ENCODE measurements at regions not wholly inside any gene's neighbourhood (a gene's known extent, or its start where the extent isn't known, plus 50 kb on each side); places are given as distances from the start of the nearest gene placed in this dataset.

GRCh38 chr1:199753513-199753912, 274.0 kb upstream of the NR5A2 start:
- H3K79me2 ChIP-seq (ENCODE audit: low read length): no peaks in the 10 kb centered on the region
- no peaks in the 10 kb centered on the region for H4K20me1 ChIP-seq (ENCODE audit: insufficient read depth, low read length)
- no peaks in the 10 kb centered on the region for H3K9me3 ChIP-seq (ENCODE audit: insufficient read depth, low read length)
- no peaks in the 10 kb centered on the region for H3K36me3 ChIP-seq (replicated peaks; ENCODE audit: low read depth, low read length)
- no peak overlapping the region for H3K27ac ChIP-seq (ENCODE audit: low read length)
- no peak for TF ChIP-seq CTCF (IDR thresholded peaks at IDR 0.05; ENCODE audit: low read depth, low read length)
- no peak for TF ChIP-seq EZH2phosphoT487 (IDR thresholded peaks at IDR 0.05; ENCODE audit: low read depth)
- no peaks in the 10 kb centered on the region for H3K4me1 ChIP-seq (ENCODE audit: low read length)
- H3K4me2 ChIP-seq (ENCODE audit: low read length): no peak overlapping the region
- no peak overlapping the region for H3K4me3 ChIP-seq (ENCODE audit: low read length)
- no peak overlapping the region for H3K9ac ChIP-seq (ENCODE audit: low read length)
- peaks cover 27% of the 10 kb centered on the region for H3K27me3 ChIP-seq (ENCODE audit: low read depth, low read length)
- H2AFZ ChIP-seq (ENCODE audit: low read depth, low read length): no peak overlapping the region

GRCh38 chr1:199756066-199756465, 271.4 kb upstream of the NR5A2 start:
- TF ChIP-seq EZH2phosphoT487 (IDR thresholded peaks at IDR 0.05; ENCODE audit: low read depth) (no peak), CTCF (IDR thresholded peaks at IDR 0.05; ENCODE audit: low read depth, low read length) (no peak)
- Histone ChIP-seq H3K27ac (ENCODE audit: low read length) (no peak overlapping the region), H2AFZ (ENCODE audit: low read depth, low read length) (no peak overlapping the region), H3K9ac (ENCODE audit: low read length) (no peak overlapping the region), H4K20me1 (ENCODE audit: insufficient read depth, low read length) (no peaks in the 10 kb centered on the region), H3K27me3 (ENCODE audit: low read depth, low read length) (peaks cover 32% of the 10 kb centered on the region), H3K79me2 (ENCODE audit: low read length) (no peaks in the 10 kb centered on the region), H3K4me1 (ENCODE audit: low read length) (no peaks in the 10 kb centered on the region), H3K4me3 (ENCODE audit: low read length) (no peak overlapping the region), H3K36me3 (replicated peaks; ENCODE audit: low read depth, low read length) (no peaks in the 10 kb centered on the region), H3K9me3 (ENCODE audit: insufficient read depth, low read length) (no peaks in the 10 kb centered on the region), H3K4me2 (ENCODE audit: low read length) (no peak overlapping the region)

- Histone ChIP-seq H3K27me3 (ENCODE audit: low read depth, low read length) (peaks cover 25% of the 10 kb centered on the region), H3K9me3 (ENCODE audit: insufficient read depth, low read length) (no peaks in the 10 kb centered on the region), H3K4me1 (ENCODE audit: low read length) (no peaks in the 10 kb centered on the region), H3K4me3 (ENCODE audit: low read length) (no peak overlapping the region), H3K36me3 (replicated peaks; ENCODE audit: low read depth, low read length) (no peaks in the 10 kb centered on the region), H2AFZ (ENCODE audit: low read depth, low read length) (no peak overlapping the region), H3K27ac (ENCODE audit: low read length) (no peak overlapping the region), H3K9ac (ENCODE audit: low read length) (no peak overlapping the region), H3K79me2 (ENCODE audit: low read length) (no peaks in the 10 kb centered on the region), H4K20me1 (ENCODE audit: insufficient read depth, low read length) (no peaks in the 10 kb centered on the region), H3K4me2 (ENCODE audit: low read length) (no peak overlapping the region)
- TF ChIP-seq CTCF (IDR thresholded peaks at IDR 0.05; ENCODE audit: low read depth, low read length): no peak
- no peak for TF ChIP-seq EZH2phosphoT487 (IDR thresholded peaks at IDR 0.05; ENCODE audit: low read depth)
Measured at GRCh38 chr1:199758626-199759255, 268.8 kb upstream of the NR5A2 start.

- Histone ChIP-seq H3K9ac (ENCODE audit: low read length) (no peak overlapping the region), H3K27ac (ENCODE audit: low read length) (no peak overlapping the region), H3K36me3 (replicated peaks; ENCODE audit: low read depth, low read length) (no peaks in the 10 kb centered on the region), H3K4me1 (ENCODE audit: low read length) (no peaks in the 10 kb centered on the region), H3K79me2 (ENCODE audit: low read length) (no peaks in the 10 kb centered on the region), H3K9me3 (ENCODE audit: insufficient read depth, low read length) (no peaks in the 10 kb centered on the region), H3K4me3 (ENCODE audit: low read length) (no peak overlapping the region), H3K27me3 (ENCODE audit: low read depth, low read length) (peaks cover 25% of the 10 kb centered on the region), H2AFZ (ENCODE audit: low read depth, low read length) (no peak overlapping the region), H4K20me1 (ENCODE audit: insufficient read depth, low read length) (no peaks in the 10 kb centered on the region), H3K4me2 (ENCODE audit: low read length) (no peak overlapping the region)
- TF ChIP-seq EZH2phosphoT487 (IDR thresholded peaks at IDR 0.05; ENCODE audit: low read depth) (no peak), CTCF (IDR thresholded peaks at IDR 0.05; ENCODE audit: low read depth, low read length) (no peak)
Measured at GRCh38 chr1:199759268-199759730, 268.2 kb upstream of the NR5A2 start.

Measured in OCI-LY3 (cell line).